Astrocyte (in vitro differentiated cells and primary cell): ENCODE measurements at regions not wholly inside any gene's neighbourhood (a gene's known extent, or its start where the extent isn't known, plus 50 kb on each side); places are given as distances from the start of the nearest gene placed in this dataset.

Experiments
- DNase-seq: peaks from one replicate; pipeline ENCODE4 v3.0.0-alpha.2; 2010; ENCODE audit warnings: low read depth
- FAIRE-seq: peaks from 2 replicates; lab custom pipeline; 2011; peaks lifted over from hg19 to GRCh38; lab: Jason Lieb, UNC
- H2AFZ ChIP-seq: 2 replicates; pipeline ENCODE4 v1.6.0; 2012; ENCODE audit warnings: low read depth, low read length, inconsistent platforms
- H3K27ac ChIP-seq: 2 replicates; pipeline ENCODE4 v1.5.1; 2011; ENCODE audit warnings: low read depth, low read length, inconsistent platforms
- H3K27me3 ChIP-seq: 2 replicates; pipeline ENCODE4 v1.6.0; 2011; ENCODE audit warnings: low read length, inconsistent platforms; ENCODE audit not compliant: insufficient read depth
- H3K36me3 ChIP-seq: 2 replicates; pipeline ENCODE4 v1.5.1; 2011; ENCODE audit warnings: low read length, inconsistent platforms; ENCODE audit not compliant: insufficient read depth
- H3K4me1 ChIP-seq: 2 replicates; pipeline ENCODE4 v1.5.1; 2011; ENCODE audit warnings: low read length, inconsistent platforms; ENCODE audit not compliant: insufficient read depth
- H3K4me2 ChIP-seq: 2 replicates; pipeline ENCODE4 v1.6.0; 2012; ENCODE audit warnings: low read length, inconsistent platforms
- H3K4me3 ChIP-seq: 2 replicates; pipeline ENCODE4 v1.5.1; 2011; ENCODE audit warnings: low read depth, mild to moderate bottlenecking, low read length, inconsistent platforms; ENCODE audit not compliant: insufficient read depth
- H3K79me2 ChIP-seq: 2 replicates; pipeline ENCODE4 v1.6.0; 2012; ENCODE audit warnings: mild to moderate bottlenecking, low read length, inconsistent platforms; ENCODE audit not compliant: insufficient read depth
- H3K9ac ChIP-seq: 2 replicates; pipeline ENCODE4 v1.6.0; 2012; ENCODE audit warnings: mild to moderate bottlenecking, low read length, inconsistent platforms
- H3K9me3 ChIP-seq: 2 replicates; pipeline ENCODE4 v1.5.1; 2012; ENCODE audit warnings: low read depth, mild to moderate bottlenecking, low read length, inconsistent platforms; ENCODE audit not compliant: insufficient read depth
- H4K20me1 ChIP-seq: 2 replicates; pipeline ENCODE4 v1.6.0; 2012; ENCODE audit warnings: low read length, inconsistent platforms; ENCODE audit not compliant: insufficient read depth
- H3K27ac Mint-ChIP-seq: one replicate; pipeline ENCODE4 v1.8.0; 2021; ENCODE audit warnings: mild to moderate bottlenecking, mixed read lengths; ENCODE audit not compliant: unreplicated experiment
- H3K27me3 Mint-ChIP-seq: one replicate; pipeline ENCODE4 v1.8.0; 2021; ENCODE audit warnings: low read depth, mixed read lengths; ENCODE audit not compliant: unreplicated experiment
- H3K36me3 Mint-ChIP-seq: one replicate; pipeline ENCODE4 v1.8.0; 2021; ENCODE audit warnings: low read depth, mixed read lengths; ENCODE audit not compliant: unreplicated experiment
- H3K4me1 Mint-ChIP-seq: one replicate; pipeline ENCODE4 v1.8.0; 2021; ENCODE audit warnings: low read depth, mixed read lengths; ENCODE audit not compliant: unreplicated experiment
- H3K4me3 Mint-ChIP-seq: one replicate; pipeline ENCODE4 v1.8.0; 2021; ENCODE audit warnings: mild to moderate bottlenecking, moderate library complexity, mixed read lengths; ENCODE audit not compliant: unreplicated experiment
- H3K9me3 Mint-ChIP-seq: one replicate; pipeline ENCODE4 v1.8.0; 2021; ENCODE audit warnings: mild to moderate bottlenecking, mixed read lengths; ENCODE audit not compliant: unreplicated experiment
- EZH2 ChIP-seq: IDR thresholded peaks from 2 replicates; pipeline ENCODE4 v1.6.1; 2012; ENCODE audit warnings: mild to moderate bottlenecking, low read length, inconsistent platforms; ENCODE audit not compliant: insufficient read depth
- TF ChIP-seq, protein P1 (sequence below): IDR thresholded peaks from 2 replicates; pipeline ENCODE4 v1.5.1; 2011; ENCODE audit warnings: low read depth, mild to moderate bottlenecking, inconsistent platforms, low read length, moderate library complexity; ENCODE audit not compliant: insufficient read depth

DNA sequence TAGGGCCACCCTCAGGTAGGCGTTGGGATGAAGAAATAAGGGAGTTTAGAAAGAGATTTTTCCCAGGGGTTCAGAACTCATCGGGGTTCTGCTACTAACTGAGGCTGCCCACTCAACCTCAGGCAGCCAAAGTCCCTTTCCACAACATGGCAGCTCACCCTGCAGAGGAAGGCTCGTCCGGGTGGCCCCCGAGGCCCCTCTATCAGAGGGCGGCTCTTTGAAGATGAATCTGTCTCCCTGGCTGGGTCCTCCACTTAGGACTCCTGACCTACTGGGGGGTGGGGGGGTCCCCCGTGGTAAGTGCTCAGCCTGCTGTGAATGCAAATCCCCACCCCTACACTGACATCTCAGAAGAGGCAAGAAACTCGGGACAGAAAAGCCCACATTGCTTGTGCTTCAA lies 182.9 kb downstream of the SOD2 start:
- no peak overlapping the region for H3K4me3 ChIP-seq
- H3K79me2 ChIP-seq = no peaks in the 10 kb centered on the region
- Mint-ChIP-seq H3K36me3 (no peaks in the 10 kb centered on the region), H3K27me3 (peaks cover 5% of the 10 kb centered on the region), H3K4me3 (no peak overlapping the region), H3K27ac (no peak overlapping the region), H3K4me1 (peaks cover 1% of the 10 kb centered on the region), H3K9me3 (peaks cover under 1% of the 10 kb centered on the region)
- no peaks in the 10 kb centered on the region for H3K4me1 ChIP-seq
- no peaks in the 10 kb centered on the region for H3K9me3 ChIP-seq
- no peak overlapping the region for H3K27ac ChIP-seq
- no peak for TF ChIP-seq EZH2
- TF ChIP-seq, protein P1, sequence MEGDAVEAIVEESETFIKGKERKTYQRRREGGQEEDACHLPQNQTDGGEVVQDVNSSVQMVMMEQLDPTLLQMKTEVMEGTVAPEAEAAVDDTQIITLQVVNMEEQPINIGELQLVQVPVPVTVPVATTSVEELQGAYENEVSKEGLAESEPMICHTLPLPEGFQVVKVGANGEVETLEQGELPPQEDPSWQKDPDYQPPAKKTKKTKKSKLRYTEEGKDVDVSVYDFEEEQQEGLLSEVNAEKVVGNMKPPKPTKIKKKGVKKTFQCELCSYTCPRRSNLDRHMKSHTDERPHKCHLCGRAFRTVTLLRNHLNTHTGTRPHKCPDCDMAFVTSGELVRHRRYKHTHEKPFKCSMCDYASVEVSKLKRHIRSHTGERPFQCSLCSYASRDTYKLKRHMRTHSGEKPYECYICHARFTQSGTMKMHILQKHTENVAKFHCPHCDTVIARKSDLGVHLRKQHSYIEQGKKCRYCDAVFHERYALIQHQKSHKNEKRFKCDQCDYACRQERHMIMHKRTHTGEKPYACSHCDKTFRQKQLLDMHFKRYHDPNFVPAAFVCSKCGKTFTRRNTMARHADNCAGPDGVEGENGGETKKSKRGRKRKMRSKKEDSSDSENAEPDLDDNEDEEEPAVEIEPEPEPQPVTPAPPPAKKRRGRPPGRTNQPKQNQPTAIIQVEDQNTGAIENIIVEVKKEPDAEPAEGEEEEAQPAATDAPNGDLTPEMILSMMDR = no peak
- no peak overlapping the region for H3K4me2 ChIP-seq
- H3K27me3 ChIP-seq = no peaks in the 10 kb centered on the region
- no peak overlapping the region for H2AFZ ChIP-seq
- H3K36me3 ChIP-seq = no peaks in the 10 kb centered on the region
- DNase-seq = no peak
- no peak for FAIRE-seq
- H3K9ac ChIP-seq = no peak overlapping the region
- H4K20me1 ChIP-seq = no peaks in the 10 kb centered on the region

DNA sequence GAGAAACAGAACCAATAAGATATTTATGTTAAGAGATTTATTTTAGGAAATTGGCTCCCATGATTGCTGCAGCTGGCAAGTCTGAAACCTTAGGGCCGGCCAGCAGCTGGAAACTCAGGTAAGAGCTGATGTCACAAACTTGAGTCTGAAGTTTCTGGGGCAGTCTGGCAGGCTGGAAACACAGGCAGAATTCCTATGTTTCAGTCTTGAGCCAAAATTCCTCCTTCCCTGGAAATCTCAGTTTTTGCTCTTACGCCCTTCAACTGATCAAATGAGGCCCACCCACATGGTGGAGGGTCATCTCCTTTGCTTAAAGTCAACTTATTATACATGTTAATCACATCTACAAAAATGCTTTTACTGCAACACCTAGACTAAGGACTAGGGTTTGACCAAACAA lies 184.1 kb downstream of the SOD2 start:
- H3K27ac Mint-ChIP-seq = no peak overlapping the region
- Histone ChIP-seq H3K4me1 (no peaks in the 10 kb centered on the region), H4K20me1 (no peaks in the 10 kb centered on the region), H3K79me2 (no peaks in the 10 kb centered on the region), H3K27ac (no peak overlapping the region), H3K9me3 (no peaks in the 10 kb centered on the region), H3K36me3 (no peaks in the 10 kb centered on the region), H2AFZ (no peak overlapping the region), H3K4me2 (no peak overlapping the region), H3K9ac (no peak overlapping the region), H3K27me3 (no peaks in the 10 kb centered on the region), H3K4me3 (no peak overlapping the region)
- DNase-seq (no peak), FAIRE-seq (no peak)
- H3K4me1 Mint-ChIP-seq = peaks cover 1% of the 10 kb centered on the region
- peaks cover 3% of the 10 kb centered on the region for H3K9me3 Mint-ChIP-seq
- H3K36me3 Mint-ChIP-seq = no peaks in the 10 kb centered on the region
- no peak overlapping the region for H3K4me3 Mint-ChIP-seq
- no peak for TF ChIP-seq EZH2
- TF ChIP-seq, protein P1 = no peak
- H3K27me3 Mint-ChIP-seq = peaks cover 5% of the 10 kb centered on the region

DNA sequence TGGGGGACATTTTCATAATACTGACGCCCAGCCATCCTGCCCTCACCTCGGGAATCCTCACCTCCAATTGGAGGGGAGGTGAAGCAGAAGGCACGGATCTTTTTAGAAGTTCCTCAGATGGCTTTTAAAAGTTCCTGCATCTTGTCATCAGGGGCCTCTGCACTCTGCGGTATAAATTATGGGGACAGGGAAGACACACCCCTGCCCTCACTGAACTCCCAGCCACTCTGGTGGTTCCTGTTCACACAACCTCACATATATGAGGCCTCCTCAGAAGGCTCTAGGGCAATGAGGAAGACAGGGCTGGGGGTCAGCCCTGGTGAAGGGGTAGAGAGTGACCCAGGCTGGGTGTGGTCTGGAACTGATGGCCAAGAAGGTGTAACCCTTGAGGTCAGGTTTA lies 187.0 kb downstream of the SOD2 start:
- no peak for FAIRE-seq
- H3K27me3 ChIP-seq = no peaks in the 10 kb centered on the region
- no peak for TF ChIP-seq EZH2
- TF ChIP-seq, protein P1 = no peak
- H3K4me3 ChIP-seq = no peak overlapping the region
- H3K9me3 ChIP-seq = no peaks in the 10 kb centered on the region
- no peak overlapping the region for H3K9ac ChIP-seq
- Mint-ChIP-seq H3K36me3 (no peaks in the 10 kb centered on the region), H3K4me1 (no peaks in the 10 kb centered on the region), H3K9me3 (peaks cover 3% of the 10 kb centered on the region), H3K4me3 (no peak overlapping the region), H3K27ac (no peak overlapping the region), H3K27me3 (peaks cover 8% of the 10 kb centered on the region)
- no peak overlapping the region for H2AFZ ChIP-seq
- H3K4me1 ChIP-seq = no peaks in the 10 kb centered on the region
- H3K4me2 ChIP-seq = no peak overlapping the region
- no peak for DNase-seq
- no peaks in the 10 kb centered on the region for H3K36me3 ChIP-seq
- no peaks in the 10 kb centered on the region for H3K79me2 ChIP-seq
- H3K27ac ChIP-seq = no peak overlapping the region
- H4K20me1 ChIP-seq = no peaks in the 10 kb centered on the region
